OCI-LY3 (cell line): ENCODE measurements at regions not wholly inside any gene's neighbourhood (a gene's known extent, or its start where the extent isn't known, plus 50 kb on each side); places are given as distances from the start of the nearest gene placed in this dataset.

Experiments used
- H2AFZ ChIP-seq: fragments of 200-600, 300-600 bp; shearing (Covaris generic); 2 replicates; pipeline ENCODE4 v1.6.0; 2014; ENCODE audit warnings: antibody characterized with exemption, low read depth, low read length
- H3K27ac ChIP-seq: fragments of 200-600, 300-600 bp; sonication (generic); 2 replicates; pipeline ENCODE4 v1.5.1; 2014; ENCODE audit warnings: mild to moderate bottlenecking, low read length, moderate library complexity, mixed read lengths
- H3K27me3 ChIP-seq: fragments of 200-600, 300-600 bp; sonication (generic); 2 replicates; pipeline ENCODE4 v1.6.1; 2014; ENCODE audit warnings: low read depth, low read length, mixed read lengths
- H3K36me3 ChIP-seq: fragments of 200-600, 300-600 bp; sonication (generic); replicated peaks from 2 replicates; pipeline ENCODE3; 2014; ENCODE audit warnings: low read depth, low read length, mixed read lengths
- H3K4me1 ChIP-seq: fragments of 300-600, 200-600 bp; sonication (generic); 2 replicates; pipeline ENCODE4 v1.6.1; 2014; ENCODE audit warnings: low read length, mixed read lengths
- H3K4me2 ChIP-seq: fragments of 200-600, 300-600 bp; sonication (generic); 2 replicates; pipeline ENCODE4 v1.6.1; 2014; ENCODE audit warnings: low read length, mixed read lengths
- H3K4me3 ChIP-seq: fragments of 300-600, 200-600 bp; sonication (generic); 2 replicates; pipeline ENCODE4 v1.5.1; 2014; ENCODE audit warnings: antibody characterized with exemption, mild to moderate bottlenecking, low read length, moderate library complexity
- H3K79me2 ChIP-seq: fragments of 300-600, 200-600 bp; shearing (Covaris generic); 2 replicates; pipeline ENCODE4 v1.6.1; 2014; ENCODE audit warnings: mild to moderate bottlenecking, low read length, mixed read lengths
- H3K9ac ChIP-seq: fragments of 300-600, 200-600 bp; shearing (Covaris generic); 2 replicates; pipeline ENCODE4 v1.6.0; 2014; ENCODE audit warnings: mild to moderate bottlenecking, low read length, moderate library complexity
- H3K9me3 ChIP-seq: fragments of 200-600, 300-600 bp; shearing (Covaris generic); 2 replicates; pipeline ENCODE4 v1.6.1; 2014; ENCODE audit warnings: low read length, mixed read lengths; ENCODE audit not compliant: insufficient read depth
- H4K20me1 ChIP-seq: fragments of 200-600, 300-600 bp; sonication (generic); 2 replicates; pipeline ENCODE4 v1.6.1; 2016; ENCODE audit warnings: low read length, mixed read lengths; ENCODE audit not compliant: insufficient read depth
- EZH2phosphoT487 ChIP-seq: fragments of 200-600 bp; shearing (Covaris generic); IDR thresholded peaks from 2 replicates; pipeline ENCODE4 v1.6.1; 2018; ENCODE audit warnings: antibody characterized with exemption, mixed run types, low read depth
- TF ChIP-seq, protein P1 (sequence below): fragments of 200-600, 300-600 bp; sonication (generic); IDR thresholded peaks from 2 replicates; pipeline ENCODE4 v1.5.1; 2014; ENCODE audit warnings: antibody characterized with exemption, low read length, low read depth

DNA sequence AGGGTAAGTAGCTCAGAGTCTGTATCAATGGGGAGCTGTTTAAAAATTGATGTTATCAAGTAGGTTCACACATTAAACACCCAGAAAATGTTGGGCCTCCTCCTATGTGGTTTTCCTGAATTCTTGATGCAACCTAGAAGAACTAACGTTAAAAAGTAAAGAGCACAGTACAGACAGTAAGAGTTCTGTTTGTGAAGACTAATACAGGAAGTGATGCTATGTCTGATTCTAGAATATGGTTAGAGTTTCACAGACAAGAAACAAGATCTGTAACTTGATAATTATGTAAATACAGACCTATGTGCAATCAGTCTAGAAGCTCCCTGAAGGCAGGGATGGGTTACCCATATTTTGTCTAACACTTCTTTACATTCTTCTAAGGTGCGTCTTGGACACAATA, 214.9 kb upstream of the BTG1 start:
- no peak overlapping the region for H3K4me3 ChIP-seq
- H3K9me3 ChIP-seq = peaks cover 7% of the 10 kb centered on the region; the same call in 1 of the 2 replicates
- no peaks in the 10 kb centered on the region for H3K27me3 ChIP-seq
- H2AFZ ChIP-seq = no peak overlapping the region
- H4K20me1 ChIP-seq = no peaks in the 10 kb centered on the region
- H3K4me1 ChIP-seq = peaks cover 58% of the 10 kb centered on the region
- H3K9ac ChIP-seq = no peak overlapping the region
- no peak for TF ChIP-seq EZH2phosphoT487
- TF ChIP-seq, protein P1, sequence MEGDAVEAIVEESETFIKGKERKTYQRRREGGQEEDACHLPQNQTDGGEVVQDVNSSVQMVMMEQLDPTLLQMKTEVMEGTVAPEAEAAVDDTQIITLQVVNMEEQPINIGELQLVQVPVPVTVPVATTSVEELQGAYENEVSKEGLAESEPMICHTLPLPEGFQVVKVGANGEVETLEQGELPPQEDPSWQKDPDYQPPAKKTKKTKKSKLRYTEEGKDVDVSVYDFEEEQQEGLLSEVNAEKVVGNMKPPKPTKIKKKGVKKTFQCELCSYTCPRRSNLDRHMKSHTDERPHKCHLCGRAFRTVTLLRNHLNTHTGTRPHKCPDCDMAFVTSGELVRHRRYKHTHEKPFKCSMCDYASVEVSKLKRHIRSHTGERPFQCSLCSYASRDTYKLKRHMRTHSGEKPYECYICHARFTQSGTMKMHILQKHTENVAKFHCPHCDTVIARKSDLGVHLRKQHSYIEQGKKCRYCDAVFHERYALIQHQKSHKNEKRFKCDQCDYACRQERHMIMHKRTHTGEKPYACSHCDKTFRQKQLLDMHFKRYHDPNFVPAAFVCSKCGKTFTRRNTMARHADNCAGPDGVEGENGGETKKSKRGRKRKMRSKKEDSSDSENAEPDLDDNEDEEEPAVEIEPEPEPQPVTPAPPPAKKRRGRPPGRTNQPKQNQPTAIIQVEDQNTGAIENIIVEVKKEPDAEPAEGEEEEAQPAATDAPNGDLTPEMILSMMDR = no peak
- no peaks in the 10 kb centered on the region for H3K79me2 ChIP-seq
- no peak overlapping the region for H3K4me2 ChIP-seq
- peaks cover 8% of the 10 kb centered on the region for H3K36me3 ChIP-seq
- no peak overlapping the region for H3K27ac ChIP-seq

DNA sequence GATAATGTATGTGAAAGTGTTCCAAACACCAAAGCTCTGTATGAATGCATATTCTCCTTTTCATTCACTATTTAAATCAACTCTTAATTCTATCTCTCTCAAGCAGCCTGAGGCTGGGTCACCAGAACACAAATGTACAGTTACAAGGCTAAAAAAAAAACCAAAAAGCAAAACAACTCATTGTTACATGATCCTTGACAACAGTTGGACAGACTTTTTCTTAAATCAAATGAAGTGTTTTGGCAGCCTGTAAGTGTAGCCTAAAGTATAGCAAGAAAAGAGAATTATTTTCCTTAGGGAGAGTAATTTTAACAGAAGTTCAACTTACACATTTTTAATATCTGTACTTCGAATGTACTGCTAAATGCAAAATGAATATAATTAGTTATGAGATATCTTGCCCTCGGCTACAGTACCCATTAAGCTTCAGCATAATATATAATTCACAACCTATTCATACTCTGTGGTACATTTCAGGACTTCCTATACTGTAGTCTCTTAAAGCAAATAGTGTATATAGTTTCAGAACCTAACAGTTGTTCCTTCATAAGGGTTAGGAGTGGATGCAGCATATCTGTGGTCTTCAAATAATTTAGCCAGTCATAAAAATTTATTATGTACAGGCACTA, 214.0 kb upstream of the BTG1 start:
- Histone ChIP-seq H3K4me1 (peaks cover 53% of the 10 kb centered on the region), H3K79me2 (no peaks in the 10 kb centered on the region), H4K20me1 (no peaks in the 10 kb centered on the region), H3K27me3 (no peaks in the 10 kb centered on the region), H3K9me3 (peaks cover 7% of the 10 kb centered on the region; the same call in 1 of the 2 replicates), H3K4me2 (no peak overlapping the region), H2AFZ (no peak overlapping the region), H3K4me3 (no peak overlapping the region), H3K9ac (no peak overlapping the region), H3K36me3 (peaks cover 8% of the 10 kb centered on the region), H3K27ac (no peak overlapping the region)
- TF ChIP-seq EZH2phosphoT487 = no peak
- TF ChIP-seq, protein P1 = no peak

GRCh38 chr12:92357584-92358261, 212.1 kb upstream of the BTG1 start:
- Histone ChIP-seq H3K27me3 (no peaks in the 10 kb centered on the region), H3K27ac (no peak overlapping the region), H3K9me3 (peaks cover 7% of the 10 kb centered on the region; the same call in 1 of the 2 replicates), H3K4me1 (peaks cover 34% of the 10 kb centered on the region), H3K9ac (no peak overlapping the region), H3K4me2 (no peak overlapping the region), H2AFZ (no peak overlapping the region), H3K4me3 (no peak overlapping the region), H4K20me1 (no peaks in the 10 kb centered on the region), H3K79me2 (no peaks in the 10 kb centered on the region), H3K36me3 (peaks cover 8% of the 10 kb centered on the region)
- TF ChIP-seq, protein P1 = no peak
- TF ChIP-seq EZH2phosphoT487 = no peak

- Histone ChIP-seq H3K27ac (no peak overlapping the region), H4K20me1 (no peaks in the 10 kb centered on the region), H3K4me2 (no peak overlapping the region), H3K9me3 (peaks cover 6% of the 10 kb centered on the region; the same call in 1 of the 2 replicates), H3K27me3 (no peaks in the 10 kb centered on the region), H3K79me2 (no peaks in the 10 kb centered on the region), H2AFZ (0 out of 2 replicates have a peak overlapping the region, but pooled peaks have one; percentile 28), H3K36me3 (peaks cover 8% of the 10 kb centered on the region), H3K4me1 (peaks cover 21% of the 10 kb centered on the region), H3K4me3 (no peak overlapping the region), H3K9ac (no peak overlapping the region)
- TF ChIP-seq, protein P1 = no peak
- no peak for TF ChIP-seq EZH2phosphoT487
Measured at GRCh38 chr12:92356425-92356824, 210.8 kb upstream of the BTG1 start.
